NCI-H524 treated with DMSO at 0.1 percent for 48 hours (cell line): ENCODE measurements at regions not wholly inside any gene's neighbourhood (a gene's known extent, or its start where the extent isn't known, plus 50 kb on each side); places are given as distances from the start of the nearest gene placed in this dataset.
"Not testable (repeated sequence)": the region's sequence is repeated elsewhere in the genome, so short reads cannot be mapped to it uniquely, and the experiment has no call there.

Experiments used
- DNase-seq: peaks from one replicate; lab custom pipeline; 2025; lab: John Stamatoyannopoulos, UW

GRCh38 chr5:71822065-71822464, 103.0 kb downstream of the CARTPT start:
- DNase-seq, result not testable (repeated sequence)

- DNase-seq, result no peak
Observed at GRCh38 chr5:71825992-71826391, 106.9 kb downstream of the CARTPT start.

- DNase-seq, result no peak
Observed at GRCh38 chr5:71828291-71829040, 109.4 kb downstream of the CARTPT start.

- no peak for DNase-seq
Observed at GRCh38 chr5:71829206-71829605, 110.1 kb downstream of the CARTPT start.

GRCh38 chr5:71830681-71831539, 111.8 kb downstream of the CARTPT start:
- DNase-seq, result no peak

GRCh38 chr5:71832812-71833715, 114.0 kb downstream of the CARTPT start:
- DNase-seq, result no peak

GRCh38 chr5:71834601-71835000, 115.5 kb downstream of the CARTPT start:
- DNase-seq, result no peak

- DNase-seq, result peak; percentile 19
Observed at GRCh38 chr5:71836084-71836483, 117.0 kb downstream of the CARTPT start.

- DNase-seq, result no peak
Observed at GRCh38 chr5:71836559-71837112, 117.6 kb downstream of the CARTPT start.

- DNase-seq, result no peak
Observed at GRCh38 chr5:71838286-71838685, 119.2 kb downstream of the CARTPT start.

GRCh38 chr5:71839096-71839884, 120.2 kb downstream of the CARTPT start:
- peak; percentile 26 for DNase-seq

GRCh38 chr5:71841107-71841506, 122.0 kb downstream of the CARTPT start:
- no peak for DNase-seq

- DNase-seq, result no peak
Observed at GRCh38 chr5:71843111-71843510, 124.0 kb downstream of the CARTPT start.

GRCh38 chr5:71844862-71845261, 125.8 kb downstream of the CARTPT start:
- no peak for DNase-seq

- no peak for DNase-seq
Observed at GRCh38 chr5:71859515-71859914, 140.4 kb downstream of the CARTPT start.

- no peak for DNase-seq
Observed at GRCh38 chr5:71860048-71860447, 141.0 kb downstream of the CARTPT start.

GRCh38 chr5:71861682-71862081, 142.6 kb downstream of the CARTPT start:
- DNase-seq, result no peak

GRCh38 chr5:71862087-71862486, 143.0 kb downstream of the CARTPT start:
- no peak for DNase-seq

- peak; percentile 35 for DNase-seq
Observed at GRCh38 chr5:71862507-71863060, 143.5 kb downstream of the CARTPT start.

- no peak for DNase-seq
Observed at GRCh38 chr5:71864730-71865601, 145.9 kb downstream of the CARTPT start.
